Osteoblast (primary cell): ENCODE measurements at regions not wholly inside any gene's neighbourhood (a gene's known extent, or its start where the extent isn't known, plus 50 kb on each side); places are given as distances from the start of the nearest gene placed in this dataset.

ENCODE experiments used
- DNase-seq: peaks from one replicate; pipeline ENCODE4 v3.0.0; 2011; ENCODE audit warnings: low spot score, mixed read lengths; ENCODE audit not compliant: insufficient read length; ENCODE audit errors: missing footprints
- H2AFZ ChIP-seq: 2 replicates; pipeline ENCODE4 v1.6.0; 2011; ENCODE audit warnings: mild to moderate bottlenecking, low read length
- H3K27ac ChIP-seq: 2 replicates; pipeline ENCODE4 v1.5.1; 2011; ENCODE audit warnings: mild to moderate bottlenecking, low read depth, low read length, moderate library complexity
- H3K27me3 ChIP-seq: 2 replicates; pipeline ENCODE4 v1.6.0; 2012; ENCODE audit warnings: mild to moderate bottlenecking, control low read depth, inconsistent platforms, low read length, moderate library complexity; ENCODE audit not compliant: insufficient read depth
- H3K36me3 ChIP-seq: 2 replicates; pipeline ENCODE4 v1.5.1; 2011; ENCODE audit warnings: mild to moderate bottlenecking, low read length, control low read depth, moderate library complexity; ENCODE audit not compliant: insufficient read depth
- H3K4me1 ChIP-seq: 2 replicates; pipeline ENCODE4 v1.5.1; 2011; ENCODE audit warnings: mild to moderate bottlenecking, low read length, control low read depth, moderate library complexity; ENCODE audit not compliant: insufficient read depth
- H3K4me2 ChIP-seq: 2 replicates; pipeline ENCODE4 v1.6.0; 2011; ENCODE audit warnings: mild to moderate bottlenecking, low read length; ENCODE audit not compliant: insufficient read depth
- H3K4me3 ChIP-seq: fragments of 200-600 bp; sonication (generic); 3 replicates; pipeline ENCODE4 v1.5.1; 2012; ENCODE audit warnings: mild to moderate bottlenecking, low read length, inconsistent platforms; ENCODE audit not compliant: insufficient read depth
- H3K79me2 ChIP-seq: 2 replicates; pipeline ENCODE4 v1.6.0; 2012; ENCODE audit warnings: mild to moderate bottlenecking, low read length, control low read depth, inconsistent platforms; ENCODE audit not compliant: insufficient read depth
- H3K9me3 ChIP-seq: 2 replicates; pipeline ENCODE4 v1.5.1; 2011; ENCODE audit warnings: low read depth, low read length, control low read depth
- H4K20me1 ChIP-seq: 2 replicates; pipeline ENCODE4 v1.6.0; 2012; ENCODE audit warnings: mild to moderate bottlenecking, low read length, control low read depth; ENCODE audit not compliant: insufficient read depth
- CTCF ChIP-seq: IDR thresholded peaks from 2 replicates; pipeline ENCODE4 v1.5.1; 2011; ENCODE audit warnings: mild to moderate bottlenecking, low read depth, low read length, moderate library complexity; ENCODE audit errors: extremely low read depth

GRCh38 chr13:76656056-76656455 is 230.1 kb downstream of the KCTD12 start:
- H2AFZ ChIP-seq, result no peak overlapping the region
- no peak overlapping the region for H3K4me2 ChIP-seq
- no peak for DNase-seq

GRCh38 chr13:76654263-76654662 is 231.9 kb downstream of the KCTD12 start:
- Histone ChIP-seq H2AFZ (no peak overlapping the region), H3K27me3 (no peaks in the 10 kb centered on the region), H3K4me3 (no peak overlapping the region), H3K9me3 (no peaks in the 10 kb centered on the region), H3K27ac (no peak overlapping the region), H3K36me3 (no peaks in the 10 kb centered on the region), H4K20me1 (no peaks in the 10 kb centered on the region), H3K4me2 (no peak overlapping the region), H3K4me1 (no peaks in the 10 kb centered on the region), H3K79me2 (no peaks in the 10 kb centered on the region)
- DNase-seq, result no peak
- TF ChIP-seq CTCF, result no peak

More at GRCh38 chr13:76656056-76656455, 230.1 kb downstream of the KCTD12 start:
- no peak overlapping the region for H3K27ac ChIP-seq
- TF ChIP-seq CTCF, result no peak
- H3K27me3 ChIP-seq, result no peaks in the 10 kb centered on the region
- no peaks in the 10 kb centered on the region for H3K36me3 ChIP-seq
- H4K20me1 ChIP-seq, result no peaks in the 10 kb centered on the region
- no peaks in the 10 kb centered on the region for H3K4me1 ChIP-seq
- no peak overlapping the region for H3K4me3 ChIP-seq
- H3K79me2 ChIP-seq, result no peaks in the 10 kb centered on the region
- no peaks in the 10 kb centered on the region for H3K9me3 ChIP-seq

GRCh38 chr13:76651286-76651685 is 234.9 kb downstream of the KCTD12 start:
- Histone ChIP-seq H3K9me3 (no peaks in the 10 kb centered on the region), H3K4me2 (no peak overlapping the region), H3K79me2 (no peaks in the 10 kb centered on the region), H3K27ac (no peak overlapping the region), H2AFZ (no peak overlapping the region), H3K4me3 (no peak overlapping the region), H3K36me3 (no peaks in the 10 kb centered on the region), H3K4me1 (no peaks in the 10 kb centered on the region), H3K27me3 (no peaks in the 10 kb centered on the region), H4K20me1 (no peaks in the 10 kb centered on the region)
- DNase-seq, result no peak
- no peak for TF ChIP-seq CTCF

GRCh38 chr13:76647550-76647949 is 238.7 kb downstream of the KCTD12 start:
- H2AFZ ChIP-seq, result no peak overlapping the region

More at GRCh38 chr13:76647550-76647949, 238.7 kb downstream of the KCTD12 start:
- no peak overlapping the region for H3K4me3 ChIP-seq
- no peak overlapping the region for H3K27ac ChIP-seq
- no peaks in the 10 kb centered on the region for H3K27me3 ChIP-seq
- no peaks in the 10 kb centered on the region for H3K4me1 ChIP-seq
- no peak overlapping the region for H3K4me2 ChIP-seq
- no peaks in the 10 kb centered on the region for H3K36me3 ChIP-seq
- H4K20me1 ChIP-seq, result no peaks in the 10 kb centered on the region
- TF ChIP-seq CTCF, result no peak
- H3K79me2 ChIP-seq, result no peaks in the 10 kb centered on the region
- no peak for DNase-seq
- no peaks in the 10 kb centered on the region for H3K9me3 ChIP-seq
